Peyer's patch (tissue), 4 donors: ENCODE measurements at regions not wholly inside any gene's neighbourhood (a gene's known extent, or its start where the extent isn't known, plus 50 kb on each side); places are given as distances from the start of the nearest gene placed in this dataset.

Experiments
- DNase-seq, 3 donors: peaks; one replicate each; pipeline ENCODE4 v3.0.0-alpha.2; 2017 to 2019
- H3K27ac ChIP-seq, 4 donors: fragments of 200-600 bp; sonication (generic); one replicate each; pipeline ENCODE4 v1.5.1; 2016 to 2019
- H3K27me3 ChIP-seq, 2 donors: fragments of 200-600 bp; sonication (generic); one replicate each; pipeline ENCODE4 v1.5.1; 2019
- H3K36me3 ChIP-seq, 3 donors: fragments of 200-600 bp; sonication (generic); one replicate each; pipeline ENCODE4 v1.5.1; 2016 to 2019
- H3K4me1 ChIP-seq, 4 donors: fragments of 200-600 bp; sonication (generic); one replicate each; pipeline ENCODE4 v1.5.1; 2016 to 2019
- H3K4me3 ChIP-seq, 4 donors: fragments of 200-600 bp; sonication (generic); 1 replicate in 3 of 4; 2 replicates in 1 of 4; pipeline ENCODE4 v1.5.1; 2016 to 2019; ENCODE audit warnings: mild to moderate bottlenecking in 1 of 4
- H3K9me3 ChIP-seq, 4 donors: fragments of 200-600 bp; sonication (generic); one replicate each; pipeline ENCODE4 v1.5.1; 2016 to 2019; ENCODE audit warnings: mild to moderate bottlenecking in 1 of 4
- POLR2A ChIP-seq, 2 donors: fragments of 450-650 bp; IDR thresholded peaks; one replicate each; pipeline ENCODE4 v1.5.1; 2017; ENCODE audit warnings: antibody characterized with exemption in 2 of 2, mild to moderate bottlenecking in 2 of 2, moderate library complexity in 2 of 2
- TF ChIP-seq, protein P1 (sequence below), 6 experiments: fragments of 450-650 bp in 4 of 6; fragments of 200-600 bp in 2 of 6; sonication (generic) in 1 of 6; IDR thresholded peaks; one replicate each; pipeline ENCODE4 v1.5.1; 2017 to 2019; ENCODE audit warnings: antibody characterized with exemption in 6 of 6, mild to moderate bottlenecking in 3 of 6, moderate library complexity in 1 of 6

- Histone ChIP-seq H3K4me3 (no peak overlapping the region), H3K4me1 (no peaks in the 10 kb centered on the region)
- TF ChIP-seq, protein P1, sequence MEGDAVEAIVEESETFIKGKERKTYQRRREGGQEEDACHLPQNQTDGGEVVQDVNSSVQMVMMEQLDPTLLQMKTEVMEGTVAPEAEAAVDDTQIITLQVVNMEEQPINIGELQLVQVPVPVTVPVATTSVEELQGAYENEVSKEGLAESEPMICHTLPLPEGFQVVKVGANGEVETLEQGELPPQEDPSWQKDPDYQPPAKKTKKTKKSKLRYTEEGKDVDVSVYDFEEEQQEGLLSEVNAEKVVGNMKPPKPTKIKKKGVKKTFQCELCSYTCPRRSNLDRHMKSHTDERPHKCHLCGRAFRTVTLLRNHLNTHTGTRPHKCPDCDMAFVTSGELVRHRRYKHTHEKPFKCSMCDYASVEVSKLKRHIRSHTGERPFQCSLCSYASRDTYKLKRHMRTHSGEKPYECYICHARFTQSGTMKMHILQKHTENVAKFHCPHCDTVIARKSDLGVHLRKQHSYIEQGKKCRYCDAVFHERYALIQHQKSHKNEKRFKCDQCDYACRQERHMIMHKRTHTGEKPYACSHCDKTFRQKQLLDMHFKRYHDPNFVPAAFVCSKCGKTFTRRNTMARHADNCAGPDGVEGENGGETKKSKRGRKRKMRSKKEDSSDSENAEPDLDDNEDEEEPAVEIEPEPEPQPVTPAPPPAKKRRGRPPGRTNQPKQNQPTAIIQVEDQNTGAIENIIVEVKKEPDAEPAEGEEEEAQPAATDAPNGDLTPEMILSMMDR (IDR thresholded peaks at IDR 0.05): no peak
- no peak for TF ChIP-seq POLR2A (IDR thresholded peaks at IDR 0.05)
These were observed 945.5 kb upstream of the AGA start for GRCh38 chr4:178387756-178388155.

DNA sequence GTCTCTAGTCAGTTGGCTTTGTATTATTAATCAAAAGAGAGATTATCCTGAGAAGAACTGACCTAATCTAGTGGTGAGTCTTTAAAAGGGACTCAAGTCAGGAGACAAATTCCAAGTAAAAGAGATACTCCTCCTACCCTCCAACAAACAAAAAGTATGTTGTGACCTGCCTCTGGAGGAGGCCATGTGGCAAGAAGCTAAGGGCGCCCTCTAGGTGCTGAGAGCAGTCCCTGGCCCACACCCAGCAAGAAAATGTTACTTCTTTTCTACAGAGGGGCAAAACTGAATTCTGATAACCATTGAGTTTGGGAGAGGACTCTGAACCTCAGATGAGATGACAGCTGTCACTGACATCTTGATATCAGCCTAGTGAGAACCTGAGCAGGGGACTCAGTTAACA, 953.6 kb upstream of the AGA start:
- no peak for TF ChIP-seq POLR2A (IDR thresholded peaks at IDR 0.05)
- TF ChIP-seq, protein P1 (IDR thresholded peaks at IDR 0.05): peak in 2 of 6 experiments; percentile 35 to 48
- Histone ChIP-seq H3K4me1 (no peaks in the 10 kb centered on the region), H3K27me3 (no peaks in the 10 kb centered on the region), H3K36me3 (no peaks in the 10 kb centered on the region), H3K4me3 (no peak overlapping the region), H3K27ac (no peak overlapping the region), H3K9me3 (no peaks in the 10 kb centered on the region)
- DNase-seq: no peak

More at GRCh38 chr4:178387756-178388155, 945.5 kb upstream of the AGA start:
- Histone ChIP-seq H3K36me3 (no peaks in the 10 kb centered on the region), H3K27ac (no peak overlapping the region), H3K9me3 (no peaks in the 10 kb centered on the region), H3K27me3 (no peaks in the 10 kb centered on the region)
- DNase-seq: no peak

- no peak for DNase-seq
- Histone ChIP-seq H3K9me3 (no peaks in the 10 kb centered on the region), H3K27ac (no peak overlapping the region), H3K4me1 (peaks cover 0 to 5% (median 0%) of the 10 kb centered on the region in 4 donors), H3K27me3 (no peaks in the 10 kb centered on the region), H3K4me3 (no peak overlapping the region), H3K36me3 (no peaks in the 10 kb centered on the region)
- TF ChIP-seq POLR2A (IDR thresholded peaks at IDR 0.05): no peak
- TF ChIP-seq, protein P1 (IDR thresholded peaks at IDR 0.05): no peak
These were observed 970.2 kb upstream of the AGA start for GRCh38 chr4:178412455-178412854.

- Histone ChIP-seq H3K4me3 (no peak overlapping the region), H3K27ac (no peak overlapping the region), H3K36me3 (no peaks in the 10 kb centered on the region), H3K4me1 (peaks cover 0 to 5% (median 0%) of the 10 kb centered on the region in 4 donors), H3K27me3 (no peaks in the 10 kb centered on the region), H3K9me3 (no peaks in the 10 kb centered on the region)
- TF ChIP-seq, protein P1 (IDR thresholded peaks at IDR 0.05): no peak
- TF ChIP-seq POLR2A (IDR thresholded peaks at IDR 0.05): no peak
- no peak for DNase-seq
These were observed 971.8 kb upstream of the AGA start for GRCh38 chr4:178414042-178414441.

DNA sequence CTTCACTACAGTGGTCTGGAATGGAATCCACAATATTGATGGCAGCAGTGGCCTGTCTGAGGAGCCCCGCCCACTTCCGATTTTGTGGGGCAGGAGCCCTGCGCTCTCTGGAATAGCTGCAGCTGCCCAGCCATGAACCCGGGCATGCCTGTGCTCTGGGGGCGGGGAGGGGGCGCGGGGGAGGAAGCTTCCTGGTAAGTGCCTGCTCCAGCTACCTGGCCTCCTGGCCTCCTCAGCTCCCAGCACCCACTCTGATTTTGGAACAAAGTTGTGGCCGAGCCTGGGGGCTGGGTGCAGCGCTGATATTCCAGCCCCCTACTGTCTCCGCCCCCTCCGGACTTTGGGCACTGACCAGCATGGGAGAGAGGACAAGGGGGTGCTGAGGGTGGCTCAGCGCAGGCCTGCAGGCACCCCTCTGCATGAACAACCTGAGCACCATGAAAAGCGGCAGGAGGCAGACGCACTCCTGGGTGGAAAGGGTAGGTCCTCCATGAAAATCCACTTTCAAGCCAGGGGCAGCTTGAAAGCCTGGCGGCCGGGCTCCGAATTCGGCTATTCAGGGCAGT, 972.7 kb upstream of the AGA start:
- TF ChIP-seq POLR2A (IDR thresholded peaks at IDR 0.05): no peak
- TF ChIP-seq, protein P1 (IDR thresholded peaks at IDR 0.05): no peak
- H3K27ac ChIP-seq: no peak overlapping the region
- H3K27me3 ChIP-seq: no peaks in the 10 kb centered on the region
- no peak overlapping the region for H3K4me3 ChIP-seq
- H3K9me3 ChIP-seq: no peaks in the 10 kb centered on the region
- peaks cover 0 to 5% (median 0%) of the 10 kb centered on the region in 4 donors for H3K4me1 ChIP-seq
- no peaks in the 10 kb centered on the region for H3K36me3 ChIP-seq
- no peak for DNase-seq

GRCh38 chr4:178415925-178416324, 973.7 kb upstream of the AGA start:
- TF ChIP-seq, protein P1 (IDR thresholded peaks at IDR 0.05): no peak
- TF ChIP-seq POLR2A (IDR thresholded peaks at IDR 0.05): no peak
- no peaks in the 10 kb centered on the region for H3K9me3 ChIP-seq
- no peaks in the 10 kb centered on the region for H3K27me3 ChIP-seq
- H3K4me1 ChIP-seq: peaks cover 0 to 5% (median 0%) of the 10 kb centered on the region in 4 donors
- H3K27ac ChIP-seq: no peak overlapping the region
- H3K36me3 ChIP-seq: no peaks in the 10 kb centered on the region
- no peak for DNase-seq
- H3K4me3 ChIP-seq: no peak overlapping the region
